ENCODE measurements at regions not wholly inside any gene's neighbourhood (a gene's known extent, or its start where the extent isn't known, plus 50 kb on each side); places are given as distances from the start of the nearest gene placed in this dataset.
A peak's percentile ranks its signal among the peaks of the same experiment; 100 is the strongest.

DNA sequence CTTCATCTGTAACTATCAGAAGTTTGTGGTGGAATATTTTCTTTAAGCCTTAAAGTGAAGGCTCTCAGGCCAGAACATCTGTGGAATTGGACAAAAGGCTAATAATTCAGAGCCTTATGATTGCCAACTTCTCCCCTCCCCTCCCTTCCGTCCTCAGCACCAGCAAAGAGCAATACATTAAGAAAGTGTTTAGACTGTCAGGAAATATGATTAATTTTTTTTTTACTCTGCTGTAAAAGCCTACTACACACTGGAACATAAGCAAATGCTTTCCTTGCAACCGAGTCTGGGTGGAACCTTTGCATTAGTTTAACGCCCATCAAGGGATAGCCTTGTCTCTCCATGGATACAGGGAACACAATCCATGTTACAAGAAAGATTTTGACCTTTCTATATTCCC lies 110.3 kb upstream of the TARS1 start:
- DNase-seq = no peak

DNA sequence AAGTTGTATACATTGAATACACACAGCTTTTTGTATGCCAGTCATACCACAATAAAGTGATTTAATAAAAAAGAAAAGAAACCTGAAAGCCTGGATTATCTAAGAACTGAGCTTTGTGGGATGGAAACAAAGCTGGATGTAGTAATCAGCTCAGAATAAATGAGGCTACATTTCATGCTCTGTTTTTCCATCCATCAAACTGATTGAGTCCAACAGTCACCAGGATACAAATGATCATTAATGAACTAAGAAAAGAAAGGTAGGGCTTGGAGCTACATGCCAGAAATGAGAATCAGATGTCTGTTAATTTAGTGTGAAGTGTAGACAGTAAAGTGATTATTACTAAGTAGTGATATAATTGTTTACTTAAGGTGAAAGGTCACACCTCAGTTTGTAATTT lies 109.8 kb upstream of the TARS1 start:
- DNase-seq = no peak

DNA sequence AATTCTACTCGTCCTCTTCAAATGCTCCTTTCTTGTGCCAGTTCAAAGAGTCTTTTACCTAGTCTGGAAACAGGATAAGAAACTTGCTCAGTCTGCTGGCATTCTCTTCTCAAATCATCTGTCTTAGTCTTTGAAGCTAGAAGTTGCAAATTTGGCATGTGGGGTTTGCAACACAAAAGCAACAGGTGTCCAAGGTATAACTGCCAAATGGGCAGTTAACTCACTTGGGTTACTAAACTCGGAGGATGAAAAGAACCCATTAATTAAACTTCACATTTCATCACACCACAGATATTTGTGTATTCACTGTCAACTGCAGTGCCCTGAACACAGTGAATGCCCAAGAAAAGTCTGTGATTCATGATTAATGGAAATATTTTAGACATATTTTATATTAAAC lies 108.0 kb upstream of the TARS1 start:
- DNase-seq = no peak

DNA sequence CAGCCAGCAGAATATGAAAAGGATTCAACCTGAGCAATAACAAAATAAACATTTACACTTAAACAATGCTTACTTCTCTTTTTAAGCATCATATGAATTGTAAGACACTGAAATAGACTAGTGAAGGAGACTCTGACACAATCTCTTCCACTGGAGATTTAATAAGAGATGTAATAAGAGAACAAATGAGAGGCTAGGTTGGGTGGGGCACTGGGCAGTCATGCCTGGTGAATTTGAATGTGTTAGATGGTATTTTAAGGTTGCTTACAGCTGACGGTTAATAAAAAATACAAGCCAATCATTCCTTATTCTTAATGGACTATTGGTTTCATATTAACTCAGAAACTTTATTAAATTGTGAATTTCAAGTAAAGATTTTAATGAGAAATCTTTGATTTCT lies 105.9 kb upstream of the TARS1 start:
- DNase-seq = no peak

DNA sequence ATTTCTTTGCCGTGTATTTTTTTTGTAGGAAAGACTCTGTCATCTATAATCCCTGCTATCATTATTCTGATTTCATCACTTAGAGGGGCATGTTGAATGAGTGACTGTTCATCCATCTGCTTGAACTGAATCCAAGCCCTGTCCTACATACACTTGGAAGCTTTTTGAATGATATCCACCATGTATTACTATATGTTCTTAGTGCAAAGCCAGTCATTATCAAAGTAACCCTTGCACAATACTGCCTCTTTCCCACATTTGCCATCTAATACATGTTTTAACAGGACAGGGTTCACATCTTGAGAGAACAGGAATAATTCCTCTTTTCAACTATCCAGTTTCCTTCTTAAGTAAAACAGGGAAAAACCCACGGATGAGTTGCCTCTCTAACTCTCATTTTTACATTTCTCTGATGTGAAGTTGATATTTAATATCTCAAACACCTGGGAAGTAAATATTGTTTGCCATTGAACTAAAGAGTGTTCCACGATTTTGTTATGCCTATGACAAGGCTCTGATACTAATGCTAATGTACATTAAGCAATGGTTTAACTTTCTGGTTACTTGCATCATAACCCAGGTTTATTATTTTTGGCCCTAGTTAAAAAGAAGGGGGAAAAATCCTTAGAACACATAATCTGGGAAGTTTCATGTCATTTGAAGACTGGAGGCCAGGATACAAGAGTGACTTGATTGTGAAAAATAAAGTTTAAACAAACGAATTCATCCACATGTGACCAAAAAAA lies 103.7 kb upstream of the TARS1 start:
- no peak for DNase-seq

DNA sequence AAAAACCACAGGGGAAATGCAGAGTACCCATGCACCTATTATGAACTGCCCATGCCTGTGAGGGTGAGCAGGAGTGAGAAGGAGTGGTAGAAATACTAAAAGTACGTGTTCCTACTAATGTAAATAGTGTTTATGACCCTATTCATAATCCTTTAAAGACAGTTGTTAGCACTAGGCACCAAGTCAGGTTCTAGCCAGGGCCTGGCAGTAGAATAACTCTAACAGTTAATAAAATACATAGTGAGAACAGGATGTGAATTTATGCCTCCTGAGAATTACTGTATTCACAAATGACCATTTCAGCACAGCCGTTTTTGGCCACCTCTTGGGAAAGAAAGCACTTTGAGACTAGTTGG lies 103.2 kb upstream of the TARS1 start:
- DNase-seq = no peak

DNA sequence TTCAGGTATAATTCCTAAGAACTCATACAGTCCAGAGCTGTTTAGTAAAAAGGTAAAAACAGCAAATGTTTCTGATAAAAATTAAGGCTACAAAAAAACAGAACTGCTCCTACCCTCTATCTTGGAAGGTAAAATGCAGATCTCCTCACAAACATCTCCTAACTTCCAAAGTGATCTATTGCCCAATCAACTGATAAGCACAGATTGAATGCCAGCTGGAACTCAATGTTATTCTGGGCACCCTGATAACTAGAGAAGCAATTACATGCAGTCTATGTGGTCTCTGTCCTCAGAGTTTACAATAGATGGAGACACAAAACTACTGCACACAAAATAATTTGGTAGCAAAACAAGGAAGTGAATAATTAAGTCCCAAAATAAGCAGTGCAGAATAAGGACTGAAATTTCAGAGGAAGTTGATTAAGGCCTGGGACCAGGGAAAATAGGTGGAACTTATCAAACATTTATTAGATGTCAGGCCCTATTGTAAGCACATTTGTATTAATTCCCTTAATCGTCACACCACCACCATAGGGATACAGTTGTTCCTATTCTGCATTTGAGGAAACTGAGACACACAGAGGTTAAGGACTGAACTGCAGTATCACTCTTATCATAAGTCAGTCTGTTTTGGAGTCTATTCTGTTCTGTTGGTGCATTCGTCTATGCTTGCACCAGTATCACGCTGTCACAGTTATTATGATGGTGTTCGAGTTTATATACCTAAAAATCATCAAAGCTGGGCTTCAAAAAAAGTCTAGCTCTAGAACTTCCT lies 102.2 kb upstream of the TARS1 start:
- no peak for DNase-seq

DNA sequence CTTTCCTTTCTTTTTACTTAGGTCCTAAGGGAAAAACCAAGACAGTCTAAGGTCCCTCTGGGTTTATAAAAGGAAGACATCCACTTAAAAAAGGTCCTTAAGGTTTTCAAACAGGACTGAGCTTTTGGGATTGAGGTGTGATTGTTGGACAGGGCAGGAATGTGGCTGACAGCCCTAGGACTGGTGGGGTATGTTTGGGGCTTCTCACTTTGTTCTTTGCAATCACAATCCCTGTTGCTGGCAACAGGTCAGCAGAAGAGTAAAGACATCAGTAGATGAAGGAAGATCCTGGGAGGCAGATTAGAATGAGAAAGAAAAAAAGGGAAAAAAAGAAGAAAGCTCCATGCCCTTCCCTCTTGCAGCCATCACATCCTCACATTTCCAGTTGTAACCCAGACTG lies 101.4 kb upstream of the TARS1 start:
- no peak for DNase-seq

DNA sequence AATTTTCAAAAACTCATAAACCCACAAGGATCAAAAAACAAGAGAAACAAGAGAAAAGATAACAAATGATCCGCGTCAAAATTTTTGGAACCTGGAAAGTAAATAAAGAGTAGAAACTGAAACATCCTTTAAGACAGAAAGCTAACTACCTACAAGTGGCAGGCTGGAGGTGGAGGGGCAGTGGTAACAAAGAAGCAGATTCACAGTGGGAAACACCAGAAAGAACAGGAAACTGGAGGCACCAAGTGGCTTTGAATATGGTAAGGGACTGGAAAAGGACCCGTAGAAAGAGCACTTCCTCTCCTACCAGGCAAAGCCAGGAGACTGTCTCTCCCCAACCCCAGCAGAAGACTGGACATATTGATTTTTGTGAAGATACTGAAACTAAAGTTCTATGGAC lies 100.6 kb upstream of the TARS1 start:
- DNase-seq = no peak

DNA sequence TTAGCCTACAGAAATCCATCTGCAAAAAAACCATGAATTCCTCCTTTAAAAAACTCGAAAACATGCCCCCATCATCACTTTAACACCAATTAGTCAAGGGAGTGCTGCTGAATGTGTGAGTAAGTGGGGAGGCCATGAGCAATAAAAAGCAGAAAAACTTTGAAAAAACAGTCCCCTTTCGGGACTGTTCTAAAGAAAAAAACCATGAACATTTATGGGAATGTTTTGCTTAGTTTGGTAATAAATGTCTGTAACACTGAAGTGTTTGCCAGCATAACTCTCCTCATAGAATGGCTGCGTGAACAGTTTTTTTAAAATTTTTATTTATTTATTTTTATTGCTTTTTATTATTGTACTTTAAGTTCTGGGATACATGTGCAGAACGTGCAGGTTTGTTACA lies 99.4 kb upstream of the TARS1 start:
- DNase-seq = no peak

DNA sequence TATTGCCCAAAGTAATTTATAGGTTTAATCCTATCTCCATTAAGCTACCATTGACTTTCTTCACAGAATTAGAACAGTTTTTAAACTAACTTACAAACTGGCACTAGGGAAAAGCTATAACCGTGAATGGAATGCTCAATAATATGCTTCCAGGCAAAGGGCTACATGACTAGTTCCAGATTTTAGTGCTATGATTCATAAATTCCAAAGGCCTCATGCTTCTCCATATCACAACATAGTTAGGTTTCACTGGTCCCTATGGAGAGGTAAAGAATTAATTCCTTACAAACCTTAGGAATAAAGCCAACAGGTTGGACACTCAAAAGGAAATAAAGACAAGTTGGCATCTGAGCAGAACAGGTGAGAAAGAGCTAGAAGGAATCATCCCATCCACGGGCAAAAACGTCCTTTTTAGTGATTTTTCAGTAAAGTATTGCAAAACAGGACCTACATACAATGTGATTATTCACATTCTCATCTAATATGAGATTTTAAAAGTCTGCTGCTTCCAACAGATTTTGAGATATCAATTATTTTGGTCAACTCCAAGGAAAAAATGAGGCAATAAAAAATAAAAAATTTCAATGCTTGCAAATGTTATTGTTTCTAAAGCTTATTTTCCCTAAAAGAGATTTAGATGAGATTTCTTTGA lies 97.0 kb upstream of the TARS1 start:
- no peak for DNase-seq

DNA sequence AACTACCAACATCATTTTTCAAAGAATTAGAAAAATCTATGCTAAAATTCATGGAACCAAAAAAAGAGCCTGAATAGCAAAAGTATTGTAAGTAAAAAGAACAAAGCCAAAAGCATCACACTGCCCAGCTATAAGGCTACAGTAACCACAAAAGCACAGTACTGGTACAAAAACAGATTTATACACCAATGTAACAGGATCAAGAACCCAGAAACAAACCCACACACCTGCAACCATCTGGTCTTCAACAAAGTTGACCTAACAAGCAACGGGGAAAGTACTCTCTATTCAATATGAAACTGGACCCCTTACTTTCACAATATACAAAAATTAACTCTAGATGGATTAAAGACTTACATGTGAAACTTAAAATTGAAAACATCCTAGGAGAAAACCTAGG lies 94.2 kb upstream of the TARS1 start:
- DNase-seq = no peak

DNA sequence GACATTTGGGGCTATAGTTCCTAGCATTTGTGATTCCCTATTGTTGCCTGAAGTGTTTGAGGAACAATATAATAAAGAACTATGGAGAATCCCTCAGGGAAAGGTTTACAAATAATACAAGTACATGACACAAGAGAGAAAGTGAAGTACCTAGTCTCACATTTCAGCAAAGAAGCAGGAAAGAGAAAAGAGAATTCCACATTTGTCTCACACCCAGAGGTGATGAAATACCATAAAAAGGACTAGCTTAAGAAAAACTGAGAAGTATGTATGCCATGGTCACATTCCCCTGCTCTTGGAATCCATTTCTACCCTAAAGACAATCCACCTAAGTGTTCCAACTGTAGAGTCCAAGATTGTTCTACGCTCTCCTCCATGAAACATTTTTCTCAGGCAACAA lies 79.0 kb upstream of the TARS1 start:
- DNase-seq = no peak

DNA sequence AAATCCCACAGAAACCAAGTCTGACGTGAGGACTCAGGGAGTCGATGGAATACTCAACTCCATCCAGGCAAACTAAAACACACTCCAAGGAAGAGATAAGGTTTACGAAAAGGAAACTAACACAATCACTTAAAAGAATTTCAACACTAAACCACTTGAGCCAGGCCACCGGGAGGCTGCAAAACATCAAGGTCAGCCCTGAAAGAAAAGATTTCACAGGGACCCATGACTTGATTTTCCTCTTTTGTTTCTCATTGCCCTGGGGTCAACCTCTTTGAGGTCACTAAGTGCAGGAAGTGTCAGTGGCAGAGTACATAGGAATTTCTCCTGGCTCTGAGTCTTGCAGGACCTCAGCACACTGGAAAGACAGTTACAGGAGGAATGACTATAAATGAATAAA lies 77.8 kb upstream of the TARS1 start:
- no peak for DNase-seq

DNA sequence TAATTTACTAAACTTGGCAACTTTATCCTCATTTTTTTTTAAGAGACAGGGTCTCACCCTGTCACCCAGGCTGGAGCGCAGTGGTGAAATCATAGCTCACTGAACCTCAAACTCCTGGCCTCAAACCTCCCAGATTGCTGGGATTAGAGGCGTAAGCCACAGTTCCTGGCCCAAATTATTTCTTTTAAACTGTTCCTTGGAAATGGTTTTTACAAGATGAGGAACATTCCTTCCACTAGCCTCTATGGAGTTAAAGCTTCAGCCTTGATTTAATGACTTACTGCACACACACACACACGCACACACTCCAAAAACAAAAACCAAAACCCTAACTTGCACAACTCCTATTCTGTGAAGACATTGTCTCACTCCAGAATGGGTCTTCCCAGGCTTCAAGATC lies 77.2 kb upstream of the TARS1 start:
- DNase-seq = no peak

DNA sequence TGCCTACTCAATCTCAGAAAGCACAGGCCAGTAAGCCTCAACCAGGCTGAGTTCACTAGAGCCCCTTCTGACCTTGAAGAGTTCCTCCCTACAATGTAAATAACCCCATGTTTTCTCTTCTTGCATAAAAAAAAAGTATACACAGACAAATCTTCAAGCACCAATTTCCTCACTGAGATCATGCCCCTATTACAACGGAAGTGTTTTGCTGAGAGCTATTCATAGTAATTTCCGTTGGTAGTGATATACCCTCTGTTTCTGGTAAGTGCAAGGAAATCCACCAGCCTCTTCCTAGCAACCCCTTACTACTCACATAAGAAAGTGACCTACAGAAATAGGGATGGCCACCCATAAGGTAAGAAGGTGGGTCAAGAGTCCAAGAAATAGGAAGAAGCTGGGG lies 76.4 kb upstream of the TARS1 start:
- DNase-seq = peak in 1 of 5 donors; percentile 36

DNA sequence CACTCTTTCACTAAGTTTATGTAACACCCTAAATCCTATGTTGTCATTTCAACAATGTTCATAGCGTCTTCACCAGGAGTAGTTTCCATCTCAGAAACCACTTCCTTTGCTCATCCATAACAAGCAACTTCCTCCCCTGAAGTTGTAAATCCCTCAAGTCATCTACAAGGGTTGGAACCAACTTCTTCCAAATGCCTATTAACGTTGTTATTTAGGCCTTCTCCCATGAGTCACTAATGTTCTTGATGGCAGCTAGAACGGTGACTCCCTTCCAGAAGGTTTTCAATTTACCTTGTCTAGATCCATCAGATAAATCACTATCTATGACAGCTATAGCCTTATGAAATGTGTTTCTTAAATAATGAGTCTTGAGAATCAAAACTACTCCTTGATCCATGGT lies 73.3 kb upstream of the TARS1 start:
- no peak for DNase-seq

DNA sequence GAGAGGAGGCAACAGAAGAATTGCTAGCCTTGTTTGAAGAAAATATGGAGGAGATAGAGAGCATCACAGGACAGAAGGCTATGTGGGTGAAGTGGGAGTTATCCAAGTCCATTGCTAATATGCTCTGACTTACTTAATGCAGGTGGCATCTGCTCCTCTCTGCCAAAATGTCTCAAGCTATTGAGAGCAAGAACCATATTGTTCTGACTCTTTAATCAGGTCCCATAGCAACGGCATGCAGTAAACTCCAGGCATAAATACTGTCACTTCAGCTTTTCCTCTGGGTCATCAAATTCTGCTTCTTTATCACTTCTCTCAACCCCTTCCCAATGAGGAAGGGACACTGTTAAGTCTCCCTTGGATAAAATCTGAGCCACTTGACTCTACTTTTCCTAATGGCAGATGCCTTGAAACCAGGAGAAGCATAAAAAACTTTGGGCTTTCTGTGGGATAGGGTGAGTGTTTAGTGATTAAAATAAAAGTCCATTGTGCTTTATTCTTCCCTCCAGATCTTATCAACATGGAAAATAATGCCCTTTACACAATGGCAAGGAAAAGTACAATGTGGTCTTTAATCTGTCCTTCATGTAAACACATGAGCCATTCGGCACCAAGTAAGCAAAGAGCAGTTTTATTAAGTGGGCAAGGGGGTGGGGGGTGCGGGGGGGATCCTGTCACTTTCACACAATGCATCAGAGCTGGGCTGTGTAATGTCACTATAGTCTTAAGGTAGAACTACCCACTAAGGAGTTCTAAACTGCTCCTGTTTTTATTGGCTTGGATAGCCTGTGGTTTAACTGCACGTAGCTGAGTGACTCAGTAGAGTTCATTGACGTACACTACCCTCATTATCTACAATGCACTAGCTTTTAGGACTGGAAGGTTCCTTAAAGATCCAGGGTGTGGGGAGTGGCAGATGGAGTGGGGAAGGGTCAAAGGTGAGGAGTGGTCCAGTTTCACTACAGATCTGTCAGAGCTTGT lies 71.0 kb upstream of the TARS1 start:
- DNase-seq = no peak

DNA sequence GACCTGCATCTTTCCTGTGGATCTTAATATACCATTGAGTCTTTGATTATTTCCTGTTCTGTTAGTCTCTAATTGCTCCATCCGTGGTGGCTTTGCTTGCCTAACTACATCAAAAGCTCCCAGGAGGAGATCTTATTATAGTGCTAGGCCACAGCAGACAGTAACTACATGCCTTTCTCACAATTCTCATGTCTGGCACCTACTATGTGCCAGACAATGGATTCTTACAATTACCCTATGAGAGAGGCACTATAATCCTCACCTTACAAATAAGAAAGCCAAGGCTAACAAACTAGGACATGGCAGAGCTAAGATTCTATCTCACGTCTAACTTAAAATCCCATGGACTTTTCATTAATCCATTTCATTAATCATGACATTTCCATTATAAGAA lies 70.3 kb upstream of the TARS1 start:
- no peak for DNase-seq

DNA sequence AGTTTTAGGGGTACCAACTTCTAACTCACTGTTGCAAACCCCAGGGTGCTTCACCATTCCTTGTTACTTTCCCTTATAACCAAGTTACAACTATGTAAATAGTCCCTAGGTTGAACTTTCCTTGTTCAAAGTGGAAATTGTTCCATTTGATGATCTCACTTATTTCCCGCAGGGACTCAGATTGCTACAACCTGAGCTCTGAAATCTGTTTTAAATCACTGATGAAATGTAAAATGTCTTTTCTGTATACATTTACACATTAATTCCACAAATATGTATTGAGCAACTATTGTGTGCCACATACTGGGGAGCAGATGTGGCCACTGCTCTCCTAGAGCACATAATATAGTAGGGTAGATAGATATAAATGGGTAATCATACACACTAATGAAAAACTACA lies 69.1 kb upstream of the TARS1 start:
- DNase-seq = no peak

DNA sequence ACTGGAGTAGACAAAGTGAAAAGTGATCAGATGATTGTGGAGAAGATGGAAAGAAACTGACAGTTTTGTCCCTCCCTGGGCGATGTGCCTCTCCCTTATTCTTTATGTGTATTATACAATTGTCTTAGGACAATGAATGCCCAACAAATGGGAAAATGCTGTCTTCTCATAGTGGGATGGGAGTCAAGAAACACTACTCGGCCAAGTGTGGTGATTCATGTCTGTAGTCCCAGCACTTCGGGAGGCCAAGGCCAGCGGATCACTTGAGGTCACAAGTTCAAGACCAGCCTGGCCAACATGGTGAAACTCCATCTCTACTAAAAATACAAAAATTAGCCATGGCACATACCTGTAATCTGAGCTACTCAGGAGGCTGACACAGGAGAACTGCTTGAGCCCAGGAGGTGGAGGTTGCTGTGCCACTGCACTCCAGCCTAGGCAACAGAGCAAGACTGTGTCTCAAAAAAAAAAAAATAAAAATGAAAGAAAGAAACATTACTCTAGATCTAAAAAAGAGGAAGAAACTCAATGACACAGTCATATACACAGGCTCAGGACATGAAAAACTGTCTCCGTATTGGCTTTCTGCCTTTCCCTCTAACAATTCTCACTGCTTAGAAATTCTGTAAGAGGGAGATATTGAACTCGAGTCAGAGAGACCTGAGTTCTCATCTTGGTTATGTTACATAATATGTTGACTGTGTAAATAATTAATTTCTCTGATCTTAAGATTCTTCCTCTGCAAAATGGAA lies 67.9 kb upstream of the TARS1 start:
- no peak for DNase-seq

DNA sequence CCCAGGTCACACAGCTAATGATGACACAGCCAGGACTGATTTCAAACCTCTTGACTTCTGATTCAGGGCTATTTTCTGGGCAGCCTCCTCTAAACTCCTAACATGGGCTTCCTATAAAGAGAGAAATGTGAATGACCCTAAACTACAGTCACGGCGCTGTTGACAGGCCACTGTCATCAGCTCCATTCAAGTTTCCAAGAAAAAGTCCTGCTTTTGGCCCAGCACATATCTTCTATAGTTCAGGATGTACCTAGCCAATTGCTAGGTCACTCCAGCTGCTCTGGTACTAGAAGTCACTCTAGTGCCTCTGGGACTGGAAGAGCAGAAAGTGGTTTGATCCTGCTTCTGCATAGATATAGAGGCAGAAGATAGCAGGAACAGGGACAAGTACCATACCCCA lies 64.9 kb upstream of the TARS1 start:
- DNase-seq = no peak
